ENCODE measurements at regions not wholly inside any gene's neighbourhood (a gene's known extent, or its start where the extent isn't known, plus 50 kb on each side); places are given as distances from the start of the nearest gene placed in this dataset.

- DNase-seq: no peak
Measured at GRCh38 chr11:130744794-130745193, 171.5 kb downstream of the SNX19 start.

GRCh38 chr11:130749216-130749615 lies 167.1 kb downstream of the SNX19 start:
- DNase-seq: no peak

DNA sequence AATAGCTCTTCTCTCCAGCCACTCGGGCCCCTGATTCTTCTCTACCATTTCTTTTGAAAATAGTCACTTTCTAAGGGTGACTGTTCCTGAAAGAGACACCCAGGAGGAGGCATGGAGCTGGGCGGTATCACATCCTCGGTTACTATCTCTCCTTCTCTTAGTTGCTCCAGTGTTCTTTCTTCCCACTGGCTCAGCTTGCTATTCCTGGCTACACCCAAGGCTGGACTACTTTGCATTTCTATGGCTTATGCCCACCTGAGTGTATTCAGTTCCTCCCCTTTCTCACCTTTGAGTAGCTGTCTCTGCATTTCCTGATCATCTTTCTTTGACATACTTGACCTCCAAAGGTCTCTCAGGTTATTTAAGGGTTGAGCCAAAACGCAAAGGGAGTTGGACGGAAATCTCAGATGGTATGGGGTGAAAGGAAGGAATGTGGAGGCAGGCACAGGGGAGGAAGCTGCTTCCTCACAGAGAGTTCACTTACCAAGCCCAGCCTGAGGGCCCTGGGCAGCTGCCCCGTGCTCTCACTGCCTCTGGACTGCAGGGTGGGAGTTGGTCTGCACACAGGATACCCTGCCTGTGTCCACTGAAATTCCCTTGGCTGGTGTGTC lies 155.7 kb downstream of the SNX19 start:
- no peak for DNase-seq

- DNase-seq: no peak
Measured at GRCh38 chr11:130761560-130762220, 154.6 kb downstream of the SNX19 start.

GRCh38 chr11:130762638-130763037 lies 153.6 kb downstream of the SNX19 start:
- DNase-seq: no peak

GRCh38 chr11:130763087-130763980 lies 152.9 kb downstream of the SNX19 start:
- DNase-seq: no peak

GRCh38 chr11:130765406-130765805 lies 150.9 kb downstream of the SNX19 start:
- DNase-seq: no peak

GRCh38 chr11:130765951-130766649 lies 150.2 kb downstream of the SNX19 start:
- DNase-seq: no peak

GRCh38 chr11:130766650-130767565 lies 149.4 kb downstream of the SNX19 start:
- DNase-seq: no peak

DNA sequence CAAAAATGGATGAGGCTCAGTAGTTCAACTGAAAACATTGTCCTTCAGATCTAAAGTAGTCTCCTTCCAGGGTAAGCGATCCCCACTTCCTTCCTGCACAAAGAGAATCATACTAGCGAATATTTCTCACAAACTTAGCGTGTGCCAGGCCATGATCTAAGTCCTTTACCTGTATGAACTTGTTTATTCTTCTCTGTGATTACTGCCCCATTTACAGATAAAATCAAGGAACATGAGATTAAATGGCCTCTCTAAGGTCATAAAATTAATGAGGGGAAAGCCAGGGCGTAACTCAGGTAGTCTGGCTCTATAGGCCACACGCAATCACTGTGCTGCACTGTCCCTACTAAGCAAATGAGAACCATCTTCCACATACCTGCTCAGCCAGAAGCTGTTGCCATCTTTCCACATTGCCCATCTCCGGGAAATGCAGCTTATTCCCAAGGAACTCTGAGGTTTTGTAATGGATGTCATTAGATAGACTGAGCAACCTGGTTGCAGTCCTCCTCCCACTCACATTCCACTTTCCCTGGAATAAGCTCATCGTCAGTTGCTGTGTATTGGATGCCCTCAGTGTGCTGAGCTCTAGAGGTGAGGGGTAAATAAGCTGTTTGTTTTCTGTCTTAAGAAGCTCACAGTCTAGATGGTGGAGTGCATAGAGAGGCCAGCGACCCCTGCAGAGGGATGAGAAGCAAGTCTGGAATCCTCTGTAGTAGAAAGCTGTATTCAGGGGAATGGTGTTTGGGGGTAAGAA lies 146.3 kb downstream of the SNX19 start:
- DNase-seq: no peak

- no peak for DNase-seq
Measured at GRCh38 chr11:130771708-130772107, 144.6 kb downstream of the SNX19 start.

GRCh38 chr11:130772266-130773227 lies 143.7 kb downstream of the SNX19 start:
- peak; percentile 48 for DNase-seq

- no peak for DNase-seq
Measured at GRCh38 chr11:130773244-130773820, 142.9 kb downstream of the SNX19 start.

DNA sequence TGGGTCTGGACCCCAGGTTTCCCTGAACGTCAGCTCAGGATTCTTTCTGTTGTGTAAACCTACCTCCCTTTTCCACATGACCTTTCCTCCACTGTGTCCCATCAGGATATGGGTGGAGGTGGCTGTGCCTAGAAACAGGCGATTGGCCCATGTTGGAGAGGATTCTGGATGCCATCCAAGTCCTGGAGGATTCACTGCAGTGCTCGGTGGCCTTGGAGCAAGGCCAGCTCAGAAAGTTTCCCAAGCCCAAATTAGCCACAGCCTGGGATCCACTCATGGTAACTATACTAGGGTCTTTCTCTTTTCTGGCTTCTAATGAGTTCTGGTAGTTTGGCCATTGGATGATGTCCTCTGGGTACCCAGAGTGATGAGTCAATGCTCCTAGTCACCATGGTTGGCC lies 141.6 kb downstream of the SNX19 start:
- DNase-seq: no peak

GRCh38 chr11:130775306-130776060 lies 140.8 kb downstream of the SNX19 start:
- no peak for DNase-seq

DNA sequence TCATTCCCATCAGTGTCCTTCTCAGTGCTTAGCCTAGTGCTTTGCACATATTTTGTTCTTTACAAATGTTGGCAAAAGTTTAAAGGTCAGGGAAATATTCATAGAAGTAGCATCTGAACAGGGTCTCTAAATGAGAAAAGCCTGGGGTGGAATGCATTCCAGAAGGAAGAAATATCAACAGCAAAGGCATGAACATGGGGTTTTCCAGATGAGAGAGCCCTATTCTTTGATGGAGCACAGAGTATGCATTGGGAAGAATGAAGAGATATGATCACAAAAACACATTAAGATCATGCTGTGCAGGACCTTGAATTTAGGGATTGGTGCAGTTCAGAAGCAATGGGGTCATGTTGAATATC lies 140.2 kb downstream of the SNX19 start:
- DNase-seq: no peak

DNA sequence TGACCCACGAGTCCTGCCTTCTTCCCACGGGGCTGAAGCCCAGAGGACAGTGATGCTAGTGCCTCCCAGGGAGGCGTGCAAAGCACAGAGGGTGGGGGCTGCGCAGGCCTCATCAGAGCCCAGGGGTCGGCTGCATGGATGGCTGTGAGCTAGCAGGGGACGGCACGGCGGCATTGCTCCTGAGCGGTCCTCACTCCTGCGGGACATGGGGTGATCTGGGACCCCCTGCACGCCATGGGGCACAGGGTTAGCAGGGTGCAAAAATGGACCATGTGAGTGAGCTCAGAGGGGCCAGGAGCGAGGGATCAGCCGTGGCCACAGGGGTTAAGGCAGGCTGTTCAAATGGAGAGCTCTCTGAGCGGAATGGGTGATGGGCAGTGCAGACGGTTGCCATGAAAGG lies 138.3 kb downstream of the SNX19 start:
- DNase-seq: no peak

- no peak for DNase-seq
Measured at GRCh38 chr11:130778705-130779104, 137.6 kb downstream of the SNX19 start.

DNA sequence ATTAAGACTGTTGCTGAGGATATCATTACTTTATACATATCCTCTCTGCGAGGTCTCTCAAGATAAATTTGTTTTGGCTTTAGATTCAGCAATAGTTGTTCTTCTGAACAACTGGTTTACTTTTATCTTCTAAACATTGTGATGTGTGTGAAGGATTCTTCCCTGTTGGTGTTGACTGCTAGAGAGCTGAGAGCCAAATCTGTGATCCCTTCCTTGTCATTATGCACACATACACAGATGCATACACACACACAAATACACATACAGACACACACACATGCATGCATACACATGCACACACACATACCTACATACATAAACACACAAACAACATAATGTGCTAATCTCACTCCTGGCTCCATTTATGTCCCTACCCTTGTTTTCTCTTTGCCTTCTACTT lies 137.0 kb downstream of the SNX19 start:
- DNase-seq: no peak
